ENCODE measurements at regions not wholly inside any gene's neighbourhood (a gene's known extent, or its start where the extent isn't known, plus 50 kb on each side); places are given as distances from the start of the nearest gene placed in this dataset.

DNA sequence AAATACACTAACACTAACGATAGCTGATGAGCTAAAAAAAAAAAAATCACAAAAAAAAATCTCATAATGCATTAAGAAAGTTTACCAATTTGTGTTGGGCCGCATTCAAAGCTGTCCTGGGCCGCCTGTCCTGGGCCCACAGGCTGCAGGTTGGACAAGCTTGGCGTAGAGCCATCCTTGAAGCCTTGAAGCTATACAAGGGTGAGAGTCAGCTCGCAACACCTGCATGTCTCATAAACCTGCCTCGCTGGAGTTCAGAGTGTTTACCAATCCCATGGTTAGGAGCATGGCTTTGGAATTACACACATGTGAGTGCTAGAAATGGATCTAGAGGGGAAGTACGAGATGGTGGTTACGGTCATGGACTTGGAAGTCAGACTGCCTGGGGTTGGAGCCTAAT lies 453.7 kb downstream of the INSC start:
- H3K4me3 ChIP-seq (ENCODE audit: low read depth, low read length): no peak overlapping the region
- TF ChIP-seq, protein P1, sequence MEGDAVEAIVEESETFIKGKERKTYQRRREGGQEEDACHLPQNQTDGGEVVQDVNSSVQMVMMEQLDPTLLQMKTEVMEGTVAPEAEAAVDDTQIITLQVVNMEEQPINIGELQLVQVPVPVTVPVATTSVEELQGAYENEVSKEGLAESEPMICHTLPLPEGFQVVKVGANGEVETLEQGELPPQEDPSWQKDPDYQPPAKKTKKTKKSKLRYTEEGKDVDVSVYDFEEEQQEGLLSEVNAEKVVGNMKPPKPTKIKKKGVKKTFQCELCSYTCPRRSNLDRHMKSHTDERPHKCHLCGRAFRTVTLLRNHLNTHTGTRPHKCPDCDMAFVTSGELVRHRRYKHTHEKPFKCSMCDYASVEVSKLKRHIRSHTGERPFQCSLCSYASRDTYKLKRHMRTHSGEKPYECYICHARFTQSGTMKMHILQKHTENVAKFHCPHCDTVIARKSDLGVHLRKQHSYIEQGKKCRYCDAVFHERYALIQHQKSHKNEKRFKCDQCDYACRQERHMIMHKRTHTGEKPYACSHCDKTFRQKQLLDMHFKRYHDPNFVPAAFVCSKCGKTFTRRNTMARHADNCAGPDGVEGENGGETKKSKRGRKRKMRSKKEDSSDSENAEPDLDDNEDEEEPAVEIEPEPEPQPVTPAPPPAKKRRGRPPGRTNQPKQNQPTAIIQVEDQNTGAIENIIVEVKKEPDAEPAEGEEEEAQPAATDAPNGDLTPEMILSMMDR (IDR thresholded peaks at IDR 0.05; ENCODE audit: insufficient read depth, low read depth, low read length): no peak
- DNase-seq (ENCODE audit: low read depth): no peak

DNA sequence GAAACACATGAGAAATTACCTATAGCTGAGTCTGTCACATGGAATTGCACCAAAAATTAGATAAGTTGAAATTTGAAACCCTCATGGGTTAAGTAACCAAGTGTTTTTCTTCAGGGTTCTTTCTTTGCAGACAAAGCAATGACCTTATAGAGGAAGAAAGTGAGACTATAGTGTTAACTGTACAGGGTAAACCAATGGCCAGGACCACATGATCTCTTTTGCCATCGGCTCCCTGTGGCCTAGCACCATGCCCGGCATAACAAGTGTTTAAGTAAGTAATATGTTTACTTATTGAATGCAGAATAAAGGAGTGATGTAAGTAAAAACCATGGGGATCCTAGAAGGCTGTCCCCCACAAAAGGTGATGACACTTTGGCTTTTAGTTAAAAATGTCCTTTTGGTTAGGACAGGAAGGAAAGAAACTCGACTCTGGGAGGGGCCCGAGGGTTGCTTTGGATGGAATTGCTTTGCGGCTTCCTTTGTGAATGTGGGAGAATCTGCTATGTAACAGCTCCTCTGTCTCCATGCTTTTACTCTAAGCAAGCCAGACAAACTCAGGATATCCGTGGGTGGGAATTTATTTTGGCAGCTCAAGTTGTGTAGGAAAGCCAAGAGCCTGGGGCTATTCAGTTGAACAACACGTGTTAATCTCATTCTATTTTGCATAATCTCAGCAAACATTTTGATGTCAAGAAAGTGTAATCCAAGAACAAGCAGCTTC lies 454.7 kb downstream of the INSC start:
- TF ChIP-seq, protein P1 (IDR thresholded peaks at IDR 0.05; ENCODE audit: insufficient read depth, low read depth, low read length): no peak
- no peak overlapping the region for H3K4me3 ChIP-seq (ENCODE audit: low read depth, low read length)
- no peak for DNase-seq (ENCODE audit: low read depth)

DNA sequence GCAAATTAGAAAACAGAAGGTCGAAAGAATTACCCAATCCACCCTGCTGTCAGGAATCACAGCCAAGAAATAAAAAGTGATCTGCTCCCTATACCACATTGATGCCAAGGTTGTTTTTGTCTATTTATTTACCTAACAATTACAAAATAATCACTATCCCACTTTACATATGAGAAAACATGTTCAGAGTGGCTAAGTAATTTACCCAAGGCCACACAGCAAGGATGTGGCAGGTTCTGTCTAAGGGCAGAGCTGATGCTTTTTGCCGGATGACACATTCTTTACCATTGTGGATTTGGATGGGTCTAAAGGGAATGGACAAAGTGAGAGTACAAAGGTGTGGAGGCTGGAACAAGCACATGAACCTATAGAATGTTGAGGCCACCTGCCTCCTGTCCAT lies 460.7 kb downstream of the INSC start:
- TF ChIP-seq, protein P1 (IDR thresholded peaks at IDR 0.05; ENCODE audit: insufficient read depth, low read depth, low read length): no peak
- DNase-seq (ENCODE audit: low read depth): no peak
- H3K4me3 ChIP-seq (ENCODE audit: low read depth, low read length): no peak overlapping the region

DNA sequence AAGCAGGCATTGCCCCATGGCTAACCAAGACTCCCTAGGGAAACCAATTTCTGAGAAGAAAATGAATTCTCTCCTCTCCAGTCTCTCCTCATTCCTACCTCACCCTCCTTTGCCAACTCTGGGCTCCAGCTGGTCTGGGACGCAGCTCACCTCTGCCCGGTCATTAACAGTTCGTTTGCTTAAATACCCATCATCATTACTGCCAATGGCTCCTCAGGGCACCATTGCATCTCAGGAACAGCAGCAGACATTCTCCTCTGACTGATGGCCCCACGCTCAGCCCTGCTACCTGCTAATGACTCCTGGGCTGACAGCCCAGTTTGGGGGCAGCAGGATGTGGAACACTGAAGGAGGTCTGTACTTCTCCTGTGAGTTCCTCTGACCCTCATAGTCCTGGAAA lies 462.0 kb downstream of the INSC start:
- H3K4me3 ChIP-seq (ENCODE audit: low read depth, low read length): no peak overlapping the region
- no peak for DNase-seq (ENCODE audit: low read depth)
- TF ChIP-seq, protein P1 (IDR thresholded peaks at IDR 0.05; ENCODE audit: insufficient read depth, low read depth, low read length): no peak

GRCh38 chr11:15577519-15577918 lies 462.8 kb downstream of the INSC start:
- TF ChIP-seq, protein P1 (IDR thresholded peaks at IDR 0.05; ENCODE audit: insufficient read depth, low read depth, low read length): no peak
- peak; percentile 24 for DNase-seq (ENCODE audit: low read depth)
- no peak overlapping the region for H3K4me3 ChIP-seq (ENCODE audit: low read depth, low read length)

- H3K4me3 ChIP-seq (ENCODE audit: low read depth, low read length): no peak overlapping the region
- DNase-seq (ENCODE audit: low read depth): no peak
- TF ChIP-seq, protein P1 (IDR thresholded peaks at IDR 0.05; ENCODE audit: insufficient read depth, low read depth, low read length): no peak
Measured at GRCh38 chr11:15579287-15580001, 464.7 kb downstream of the INSC start.
